ENCODE measurements at regions not wholly inside any gene's neighbourhood (a gene's known extent, or its start where the extent isn't known, plus 50 kb on each side); places are given as distances from the start of the nearest gene placed in this dataset.

DNA sequence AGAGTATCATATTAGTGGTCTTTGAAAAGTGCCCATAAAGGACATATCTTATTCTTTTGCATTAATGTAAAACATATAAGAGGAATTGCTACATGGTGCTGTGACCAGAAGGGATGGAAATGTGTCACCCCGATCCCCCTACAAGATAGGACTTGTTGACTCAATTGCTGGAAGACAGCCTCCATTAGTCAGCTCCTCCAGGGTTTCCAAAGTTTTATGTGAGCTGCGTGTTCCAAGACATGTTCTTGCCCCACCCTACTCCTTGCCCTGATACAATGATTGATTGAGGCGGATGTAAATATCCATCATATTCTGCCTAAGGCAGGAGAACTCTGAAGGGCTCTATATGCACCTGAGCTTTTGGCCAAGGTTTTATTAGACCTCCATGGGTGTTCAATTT is 541.0 kb upstream of the ZEB2 start:
- TF ChIP-seq, protein P1, sequence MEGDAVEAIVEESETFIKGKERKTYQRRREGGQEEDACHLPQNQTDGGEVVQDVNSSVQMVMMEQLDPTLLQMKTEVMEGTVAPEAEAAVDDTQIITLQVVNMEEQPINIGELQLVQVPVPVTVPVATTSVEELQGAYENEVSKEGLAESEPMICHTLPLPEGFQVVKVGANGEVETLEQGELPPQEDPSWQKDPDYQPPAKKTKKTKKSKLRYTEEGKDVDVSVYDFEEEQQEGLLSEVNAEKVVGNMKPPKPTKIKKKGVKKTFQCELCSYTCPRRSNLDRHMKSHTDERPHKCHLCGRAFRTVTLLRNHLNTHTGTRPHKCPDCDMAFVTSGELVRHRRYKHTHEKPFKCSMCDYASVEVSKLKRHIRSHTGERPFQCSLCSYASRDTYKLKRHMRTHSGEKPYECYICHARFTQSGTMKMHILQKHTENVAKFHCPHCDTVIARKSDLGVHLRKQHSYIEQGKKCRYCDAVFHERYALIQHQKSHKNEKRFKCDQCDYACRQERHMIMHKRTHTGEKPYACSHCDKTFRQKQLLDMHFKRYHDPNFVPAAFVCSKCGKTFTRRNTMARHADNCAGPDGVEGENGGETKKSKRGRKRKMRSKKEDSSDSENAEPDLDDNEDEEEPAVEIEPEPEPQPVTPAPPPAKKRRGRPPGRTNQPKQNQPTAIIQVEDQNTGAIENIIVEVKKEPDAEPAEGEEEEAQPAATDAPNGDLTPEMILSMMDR (IDR thresholded peaks at IDR 0.05), result no peak
- TF ChIP-seq POLR2A (IDR thresholded peaks at IDR 0.05), result no peak
